GM23338 (cell line): ENCODE measurements at regions not wholly inside any gene's neighbourhood (a gene's known extent, or its start where the extent isn't known, plus 50 kb on each side); places are given as distances from the start of the nearest gene placed in this dataset.

Experiments used
- EZH2 ChIP-seq: fragments of 200-600 bp; sonication (generic); IDR thresholded peaks from one replicate; pipeline ENCODE4 v1.8.0; 2017; ENCODE audit warnings: antibody characterized with exemption, mild to moderate bottlenecking, low read depth; ENCODE audit not compliant: unreplicated experiment
- POLR2AphosphoS5 ChIP-seq: IDR thresholded peaks from 2 replicates; pipeline ENCODE4 v1.6.1; 2016; ENCODE audit warnings: antibody characterized with exemption, low read depth
- TF ChIP-seq, protein P1 (sequence below), 2 experiments: fragments of 200-600 bp in 1 of 2; sonication (generic) in 1 of 2; conservative IDR thresholded peaks; 2 replicates each; pipeline versions ENCODE4 v1.5.1 to v1.6.1; 2016 to 2017; ENCODE audit warnings: antibody characterized with exemption in 2 of 2, low read depth in 2 of 2, mild to moderate bottlenecking in 2 of 2, moderate library complexity in 1 of 2
- TF ChIP-seq, protein P2 (sequence below): IDR thresholded peaks from one replicate; pipeline ENCODE4 v1.6.1; 2018; ENCODE audit warnings: antibody characterized with exemption; ENCODE audit not compliant: unreplicated experiment

DNA sequence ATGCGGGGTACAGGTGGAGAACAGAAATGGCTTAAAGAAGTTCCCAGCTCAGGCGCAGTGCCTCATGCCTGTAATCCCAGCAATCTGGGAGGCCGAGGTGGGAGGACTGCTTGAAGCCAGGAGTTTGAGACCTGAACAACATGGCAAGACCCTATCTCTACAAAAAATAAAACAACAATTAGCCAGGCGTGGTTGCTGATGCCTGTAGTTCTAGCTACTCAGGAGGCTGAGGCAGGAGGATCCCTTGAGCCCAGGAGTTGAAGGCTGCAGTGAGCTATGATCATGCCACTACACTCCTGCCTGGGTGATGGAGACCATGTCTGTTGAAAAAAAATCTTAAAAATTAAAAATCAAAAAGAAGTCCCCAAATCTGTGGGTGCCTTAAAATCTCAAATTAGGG, 228.3 kb upstream of the WSB1 start:
- TF ChIP-seq, protein P1, sequence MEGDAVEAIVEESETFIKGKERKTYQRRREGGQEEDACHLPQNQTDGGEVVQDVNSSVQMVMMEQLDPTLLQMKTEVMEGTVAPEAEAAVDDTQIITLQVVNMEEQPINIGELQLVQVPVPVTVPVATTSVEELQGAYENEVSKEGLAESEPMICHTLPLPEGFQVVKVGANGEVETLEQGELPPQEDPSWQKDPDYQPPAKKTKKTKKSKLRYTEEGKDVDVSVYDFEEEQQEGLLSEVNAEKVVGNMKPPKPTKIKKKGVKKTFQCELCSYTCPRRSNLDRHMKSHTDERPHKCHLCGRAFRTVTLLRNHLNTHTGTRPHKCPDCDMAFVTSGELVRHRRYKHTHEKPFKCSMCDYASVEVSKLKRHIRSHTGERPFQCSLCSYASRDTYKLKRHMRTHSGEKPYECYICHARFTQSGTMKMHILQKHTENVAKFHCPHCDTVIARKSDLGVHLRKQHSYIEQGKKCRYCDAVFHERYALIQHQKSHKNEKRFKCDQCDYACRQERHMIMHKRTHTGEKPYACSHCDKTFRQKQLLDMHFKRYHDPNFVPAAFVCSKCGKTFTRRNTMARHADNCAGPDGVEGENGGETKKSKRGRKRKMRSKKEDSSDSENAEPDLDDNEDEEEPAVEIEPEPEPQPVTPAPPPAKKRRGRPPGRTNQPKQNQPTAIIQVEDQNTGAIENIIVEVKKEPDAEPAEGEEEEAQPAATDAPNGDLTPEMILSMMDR (conservative IDR thresholded peaks at IDR 0.05; ENCODE audit: low read depth in 2 of 2): no peak
- TF ChIP-seq EZH2: no peak
- TF ChIP-seq, protein P2, sequence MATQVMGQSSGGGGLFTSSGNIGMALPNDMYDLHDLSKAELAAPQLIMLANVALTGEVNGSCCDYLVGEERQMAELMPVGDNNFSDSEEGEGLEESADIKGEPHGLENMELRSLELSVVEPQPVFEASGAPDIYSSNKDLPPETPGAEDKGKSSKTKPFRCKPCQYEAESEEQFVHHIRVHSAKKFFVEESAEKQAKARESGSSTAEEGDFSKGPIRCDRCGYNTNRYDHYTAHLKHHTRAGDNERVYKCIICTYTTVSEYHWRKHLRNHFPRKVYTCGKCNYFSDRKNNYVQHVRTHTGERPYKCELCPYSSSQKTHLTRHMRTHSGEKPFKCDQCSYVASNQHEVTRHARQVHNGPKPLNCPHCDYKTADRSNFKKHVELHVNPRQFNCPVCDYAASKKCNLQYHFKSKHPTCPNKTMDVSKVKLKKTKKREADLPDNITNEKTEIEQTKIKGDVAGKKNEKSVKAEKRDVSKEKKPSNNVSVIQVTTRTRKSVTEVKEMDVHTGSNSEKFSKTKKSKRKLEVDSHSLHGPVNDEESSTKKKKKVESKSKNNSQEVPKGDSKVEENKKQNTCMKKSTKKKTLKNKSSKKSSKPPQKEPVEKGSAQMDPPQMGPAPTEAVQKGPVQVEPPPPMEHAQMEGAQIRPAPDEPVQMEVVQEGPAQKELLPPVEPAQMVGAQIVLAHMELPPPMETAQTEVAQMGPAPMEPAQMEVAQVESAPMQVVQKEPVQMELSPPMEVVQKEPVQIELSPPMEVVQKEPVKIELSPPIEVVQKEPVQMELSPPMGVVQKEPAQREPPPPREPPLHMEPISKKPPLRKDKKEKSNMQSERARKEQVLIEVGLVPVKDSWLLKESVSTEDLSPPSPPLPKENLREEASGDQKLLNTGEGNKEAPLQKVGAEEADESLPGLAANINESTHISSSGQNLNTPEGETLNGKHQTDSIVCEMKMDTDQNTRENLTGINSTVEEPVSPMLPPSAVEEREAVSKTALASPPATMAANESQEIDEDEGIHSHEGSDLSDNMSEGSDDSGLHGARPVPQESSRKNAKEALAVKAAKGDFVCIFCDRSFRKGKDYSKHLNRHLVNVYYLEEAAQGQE: no peak
- no peak for TF ChIP-seq POLR2AphosphoS5
